ENCODE measurements at regions not wholly inside any gene's neighbourhood (a gene's known extent, or its start where the extent isn't known, plus 50 kb on each side); places are given as distances from the start of the nearest gene placed in this dataset.

DNA sequence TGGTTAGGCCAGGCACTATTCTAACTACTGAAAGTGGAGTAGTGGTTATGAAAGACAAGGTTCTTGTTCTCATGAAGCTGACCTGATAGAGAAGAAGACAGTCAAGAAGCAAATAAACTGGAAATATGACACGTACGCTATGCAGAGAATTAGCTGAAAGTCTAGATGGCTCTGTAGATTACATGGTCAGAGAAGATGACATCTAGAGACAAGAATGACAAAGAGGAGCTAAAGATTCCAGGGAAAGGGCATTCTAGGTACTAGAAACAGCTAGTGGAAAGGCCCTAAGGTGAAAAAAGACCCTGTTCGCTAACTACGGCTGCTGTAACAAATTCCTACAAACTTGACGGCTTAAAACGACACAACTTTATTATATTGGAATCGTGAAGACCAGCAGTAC is 68.0 kb upstream of the NRIP1 start:
- no peak overlapping the region for H3K27ac Mint-ChIP-seq
- no CpG with 5 or more reads among the region's 7 CpGs for WGBS (ENCODE audit: extremely low coverage, insufficient read length, low lambda C conversion rate)
- no peak overlapping the region for H4K5ac ChIP-seq (ENCODE audit: insufficient read length, low read depth, low read length)

More for the DNA sequence above, 68.0 kb upstream of the NRIP1 start:
- no peaks in the 10 kb centered on the region for H3K27me3 ChIP-seq (ENCODE audit: insufficient read depth, low read length)
- no peak overlapping the region for H3K56ac ChIP-seq (ENCODE audit: insufficient read length, low read depth, low read length)
- Mint-ChIP-seq H3K4me3 (no peak overlapping the region), H3K36me3 (ENCODE audit: insufficient read depth in 1 of 3, low read depth in 3 of 3) (no peaks in the 10 kb centered on the region; a peak in 1 of 7 replicates), H3K4me1 (peaks cover 3 to 4% of the 10 kb centered on the region in 2 experiments; a peak in 2 of 4 replicates), H3K27me3 (ENCODE audit: low read depth) (no peaks in the 10 kb centered on the region), H3K9me3 (no peaks in the 10 kb centered on the region)
- no peak overlapping the region for H2AFZ ChIP-seq (ENCODE audit: low read length)
- no peak overlapping the region for H3K27ac ChIP-seq (ENCODE audit: insufficient read length, low read depth, low read length)
- no peak overlapping the region for H2BK12ac ChIP-seq (ENCODE audit: insufficient read length, low read depth, low read length)
- H3K79me2 ChIP-seq (ENCODE audit: insufficient read depth, low read length), result no peaks in the 10 kb centered on the region
- no peak overlapping the region for H2BK20ac ChIP-seq (ENCODE audit: low read depth, low read length, poor library complexity, severe bottlenecking)
- no peak overlapping the region for H2AK5ac ChIP-seq (ENCODE audit: insufficient read length, low read length)
- no peaks in the 10 kb centered on the region for H3K9me3 ChIP-seq (ENCODE audit: control insufficient read depth, low read depth, low read length)
- DNase-seq, result no peak
- H3K4ac ChIP-seq (ENCODE audit: low read depth, low read length), result no peak overlapping the region
- H3K4me1 ChIP-seq (ENCODE audit: insufficient read depth, low read length), result no peaks in the 10 kb centered on the region
- no peak overlapping the region for H2BK120ac ChIP-seq (ENCODE audit: low read depth, low read length, poor library complexity, severe bottlenecking)
- no peak overlapping the region for H4K8ac ChIP-seq (replicated peaks; ENCODE audit: insufficient read length, low read depth, low read length)
- H2BK5ac ChIP-seq (ENCODE audit: insufficient read length, low read length), result no peak overlapping the region
- no peaks in the 10 kb centered on the region for H4K20me1 ChIP-seq (ENCODE audit: control insufficient read depth, insufficient read depth, insufficient read length)
- no peak overlapping the region for H4K91ac ChIP-seq (ENCODE audit: insufficient read length, low read depth, low read length)
- no peak overlapping the region for H3K4me2 ChIP-seq (ENCODE audit: insufficient read depth, insufficient read length, low read length)
- H3K79me1 ChIP-seq (ENCODE audit: insufficient read depth, low read depth, low read length, poor library complexity, severe bottlenecking), result no peaks in the 10 kb centered on the region
- H2BK15ac ChIP-seq (ENCODE audit: low read depth, low read length), result no peak overlapping the region
- H3K23ac ChIP-seq (ENCODE audit: insufficient read length, low read depth, low read length), result no peak overlapping the region
- TF ChIP-seq, protein P1, sequence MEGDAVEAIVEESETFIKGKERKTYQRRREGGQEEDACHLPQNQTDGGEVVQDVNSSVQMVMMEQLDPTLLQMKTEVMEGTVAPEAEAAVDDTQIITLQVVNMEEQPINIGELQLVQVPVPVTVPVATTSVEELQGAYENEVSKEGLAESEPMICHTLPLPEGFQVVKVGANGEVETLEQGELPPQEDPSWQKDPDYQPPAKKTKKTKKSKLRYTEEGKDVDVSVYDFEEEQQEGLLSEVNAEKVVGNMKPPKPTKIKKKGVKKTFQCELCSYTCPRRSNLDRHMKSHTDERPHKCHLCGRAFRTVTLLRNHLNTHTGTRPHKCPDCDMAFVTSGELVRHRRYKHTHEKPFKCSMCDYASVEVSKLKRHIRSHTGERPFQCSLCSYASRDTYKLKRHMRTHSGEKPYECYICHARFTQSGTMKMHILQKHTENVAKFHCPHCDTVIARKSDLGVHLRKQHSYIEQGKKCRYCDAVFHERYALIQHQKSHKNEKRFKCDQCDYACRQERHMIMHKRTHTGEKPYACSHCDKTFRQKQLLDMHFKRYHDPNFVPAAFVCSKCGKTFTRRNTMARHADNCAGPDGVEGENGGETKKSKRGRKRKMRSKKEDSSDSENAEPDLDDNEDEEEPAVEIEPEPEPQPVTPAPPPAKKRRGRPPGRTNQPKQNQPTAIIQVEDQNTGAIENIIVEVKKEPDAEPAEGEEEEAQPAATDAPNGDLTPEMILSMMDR (conservative IDR thresholded peaks at IDR 0.05), result no peak
- H3T11ph ChIP-seq (ENCODE audit: low read length), result no peak overlapping the region
- H3K18ac ChIP-seq (ENCODE audit: insufficient read length, low read depth, low read length), result no peak overlapping the region
- H3K23me2 ChIP-seq (ENCODE audit: insufficient read length, low read depth, low read length, poor library complexity, severe bottlenecking), result no peaks in the 10 kb centered on the region
- H3K9ac ChIP-seq (ENCODE audit: extremely low read depth, insufficient read length, low read length), result no peak overlapping the region
- no peak overlapping the region for H3K14ac ChIP-seq (ENCODE audit: insufficient read depth, low read length)
